ENCODE measurements at regions not wholly inside any gene's neighbourhood (a gene's known extent, or its start where the extent isn't known, plus 50 kb on each side); places are given as distances from the start of the nearest gene placed in this dataset.
A peak's percentile ranks its signal among the peaks of the same experiment; 100 is the strongest.

DNA sequence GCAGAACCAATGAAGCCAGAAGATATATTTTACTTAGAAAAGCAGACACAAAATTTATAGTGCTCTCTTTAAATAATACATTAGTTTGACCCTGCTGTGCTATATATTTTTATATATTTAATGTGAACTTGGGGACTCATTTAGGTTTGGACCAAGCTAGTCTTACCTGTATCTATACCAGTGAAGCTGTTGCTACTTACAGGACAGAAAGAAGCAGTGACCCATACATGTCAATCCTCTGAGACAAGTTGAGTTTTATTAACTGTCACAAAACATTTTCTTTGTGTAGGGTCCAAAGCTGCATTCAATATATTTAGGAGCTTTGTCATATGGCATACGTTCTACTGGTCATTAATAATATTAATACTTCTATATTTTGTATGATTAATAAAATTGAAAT is 327.7 kb upstream of the NUDT12 start:
- no peak for DNase-seq

DNA sequence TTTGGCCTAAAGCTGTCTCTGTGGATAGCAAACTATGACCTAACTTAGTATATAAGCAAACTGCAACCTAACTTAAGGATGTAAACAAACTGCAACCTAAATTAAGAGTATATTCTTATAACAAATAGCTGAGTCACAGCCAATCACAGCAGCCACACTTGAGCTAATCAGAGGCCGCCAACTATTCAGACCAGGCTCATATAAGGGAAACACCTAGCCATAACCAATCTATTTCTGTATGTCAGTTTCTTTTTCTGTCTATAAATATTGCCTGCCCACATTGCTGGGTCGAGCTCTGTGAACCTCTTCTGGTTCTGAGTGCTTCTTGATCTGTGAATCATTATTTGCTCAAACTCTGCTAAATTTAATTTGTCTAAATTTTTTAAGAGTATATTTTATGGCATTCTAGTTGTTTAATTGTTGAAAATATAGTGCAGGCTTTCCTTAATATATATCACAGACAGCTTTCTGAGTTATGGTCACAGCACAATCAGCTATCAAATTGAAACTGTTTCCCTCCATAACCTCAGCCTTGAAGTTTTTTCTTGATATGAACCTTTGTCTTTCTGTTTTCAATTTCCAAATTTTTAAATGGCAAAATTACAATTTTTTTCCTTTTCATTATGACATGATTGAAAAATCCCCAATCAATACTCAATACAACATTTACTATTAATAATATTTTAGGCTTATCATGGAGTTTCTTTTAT is 327.1 kb upstream of the NUDT12 start:
- WGBS (ENCODE audit: low lambda C conversion rate) = 68% methylated on average over 2 of the region's 2 CpGs
- Histone ChIP-seq H3K4me3 (ENCODE audit: low read depth in 2 of 2, low read length in 1 of 2) (no peak overlapping the region), H3K4me2 (no peak overlapping the region), H3K27me3 (ENCODE audit: insufficient read depth) (no peaks in the 10 kb centered on the region), H3K9me2 (no peaks in the 10 kb centered on the region), H3K27ac (ENCODE audit: low read depth in 2 of 2, low read length in 1 of 2) (peak overlapping the region in 1 of 2 experiments; percentile 11; a peak in 1 of 4 replicates), H4K20me1 (ENCODE audit: insufficient read depth) (no peaks in the 10 kb centered on the region), H3F3A (replicated peaks; ENCODE audit: insufficient read depth) (peaks cover 5% of the 10 kb centered on the region), H3K4me1 (ENCODE audit: control insufficient read depth in 1 of 2, insufficient read depth in 2 of 2, low read depth in 1 of 2, low read length in 1 of 2) (no peaks in the 10 kb centered on the region; a peak in 1 of 4 replicates), H3K9ac (no peak overlapping the region), H3K9me3 (no peaks in the 10 kb centered on the region), H3K79me2 (ENCODE audit: insufficient read depth) (no peaks in the 10 kb centered on the region), H2AFZ (ENCODE audit: low read depth) (peak overlapping the region; percentile 59), H3K36me3 (replicated peaks in 1 of 2; ENCODE audit: control insufficient read depth in 1 of 2, insufficient read depth in 2 of 2, low read length in 1 of 2) (no peaks in the 10 kb centered on the region)
- no peak for DNase-seq
- no peak for TF ChIP-seq ELF1 (IDR thresholded peaks at IDR 0.05)
- no peak for TF ChIP-seq YY1 (IDR thresholded peaks at IDR 0.05; ENCODE audit: low read depth)
- ChIA-PET CTCF (interaction anchor here (0.7 kb wide), 1 partner anchor 81 kb away, joined by 3 read pairs; no protein-coding TSS in a partner anchor), POLR2A (no interaction called here)

More for the DNA sequence above, 327.7 kb upstream of the NUDT12 start:
- ChIA-PET CTCF (no interaction called here), POLR2A (no interaction called here)
- Histone ChIP-seq H3K36me3 (replicated peaks in 1 of 2; ENCODE audit: control insufficient read depth in 1 of 2, insufficient read depth in 2 of 2, low read length in 1 of 2) (no peaks in the 10 kb centered on the region), H3K4me1 (ENCODE audit: control insufficient read depth in 1 of 2, insufficient read depth in 2 of 2, low read depth in 1 of 2, low read length in 1 of 2) (peaks cover 0 to 3% of the 10 kb centered on the region in 2 experiments; a peak in 2 of 4 replicates), H3F3A (replicated peaks; ENCODE audit: insufficient read depth) (peaks cover 5% of the 10 kb centered on the region), H3K27me3 (ENCODE audit: insufficient read depth) (no peaks in the 10 kb centered on the region), H3K79me2 (ENCODE audit: insufficient read depth) (no peaks in the 10 kb centered on the region), H3K9me2 (no peaks in the 10 kb centered on the region), H4K20me1 (ENCODE audit: insufficient read depth) (no peaks in the 10 kb centered on the region), H2AFZ (ENCODE audit: low read depth) (no peak overlapping the region; the same call in 1 of the 2 replicates), H3K27ac (ENCODE audit: low read depth in 2 of 2, low read length in 1 of 2) (no peak overlapping the region), H3K4me3 (ENCODE audit: low read depth in 2 of 2, low read length in 1 of 2) (no peak overlapping the region), H3K9ac (no peak overlapping the region), H3K4me2 (no peak overlapping the region), H3K9me3 (no peaks in the 10 kb centered on the region)
- TF ChIP-seq, protein P1, sequence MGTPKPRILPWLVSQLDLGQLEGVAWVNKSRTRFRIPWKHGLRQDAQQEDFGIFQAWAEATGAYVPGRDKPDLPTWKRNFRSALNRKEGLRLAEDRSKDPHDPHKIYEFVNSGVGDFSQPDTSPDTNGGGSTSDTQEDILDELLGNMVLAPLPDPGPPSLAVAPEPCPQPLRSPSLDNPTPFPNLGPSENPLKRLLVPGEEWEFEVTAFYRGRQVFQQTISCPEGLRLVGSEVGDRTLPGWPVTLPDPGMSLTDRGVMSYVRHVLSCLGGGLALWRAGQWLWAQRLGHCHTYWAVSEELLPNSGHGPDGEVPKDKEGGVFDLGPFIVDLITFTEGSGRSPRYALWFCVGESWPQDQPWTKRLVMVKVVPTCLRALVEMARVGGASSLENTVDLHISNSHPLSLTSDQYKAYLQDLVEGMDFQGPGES (IDR thresholded peaks at IDR 0.05; ENCODE audit: low read depth, low read length) = no peak
- TF ChIP-seq RFX5 (IDR thresholded peaks at IDR 0.05; ENCODE audit: low read length) (no peak), MEF2A (IDR thresholded peaks at IDR 0.05; ENCODE audit: borderline replicate concordance, low read depth) (no peak)
- 71% methylated on average over 1 of the region's 1 CpG for WGBS (ENCODE audit: low lambda C conversion rate)

- H3K4me1 ChIP-seq (ENCODE audit: control insufficient read depth in 1 of 2, insufficient read depth in 2 of 2, low read depth in 1 of 2, low read length in 1 of 2) = no peaks in the 10 kb centered on the region; a peak in 1 of 4 replicates
- no peak overlapping the region for H3K27ac ChIP-seq (ENCODE audit: low read depth in 2 of 2, low read length in 1 of 2)
- no peaks in the 10 kb centered on the region for H4K20me1 ChIP-seq (ENCODE audit: insufficient read depth)
- no peaks in the 10 kb centered on the region for H3K36me3 ChIP-seq (replicated peaks in 1 of 2; ENCODE audit: control insufficient read depth in 1 of 2, insufficient read depth in 2 of 2, low read length in 1 of 2)
- no peak overlapping the region for H3K9ac ChIP-seq
- no peaks in the 10 kb centered on the region for H3K9me2 ChIP-seq
- WGBS (ENCODE audit: low lambda C conversion rate) = 70% methylated on average over 3 of the region's 3 CpGs
- H2AFZ ChIP-seq (ENCODE audit: low read depth) = no peak overlapping the region
- H3F3A ChIP-seq (replicated peaks; ENCODE audit: insufficient read depth) = peaks cover 5% of the 10 kb centered on the region
- no peaks in the 10 kb centered on the region for H3K27me3 ChIP-seq (ENCODE audit: insufficient read depth)
- ChIA-PET CTCF (interaction anchor here (1.0 kb wide), 1 partner anchor 14 kb away, joined by 3 read pairs; no protein-coding TSS in a partner anchor), POLR2A (no interaction called here)
- H3K79me2 ChIP-seq (ENCODE audit: insufficient read depth) = no peaks in the 10 kb centered on the region
- no peak for DNase-seq
- H3K9me3 ChIP-seq = no peaks in the 10 kb centered on the region
- H3K4me3 ChIP-seq (ENCODE audit: low read depth in 2 of 2, low read length in 1 of 2) = no peak overlapping the region
- no peak overlapping the region for H3K4me2 ChIP-seq
- TF ChIP-seq GATA2 (CRISPR knock-in tag; IDR thresholded peaks at IDR 0.05) (no peak), USF2 (IDR thresholded peaks at IDR 0.05; ENCODE audit: borderline replicate concordance, low read depth, low read length) (no peak), REST (IDR thresholded peaks at IDR 0.05; ENCODE audit: low read depth, low read length) (no peak), RXRA (IDR thresholded peaks at IDR 0.05; ENCODE audit: borderline replicate concordance, low read depth) (no peak), MXI1 (IDR thresholded peaks at IDR 0.05; ENCODE audit: low read depth, low read length) (no peak), SIN3A (IDR thresholded peaks at IDR 0.05; ENCODE audit: borderline replicate concordance, low read depth, low read length) (no peak), CHD2 (IDR thresholded peaks at IDR 0.05; ENCODE audit: low read length, partially characterized antibody) (no peak)
- TF ChIP-seq, protein P2, sequence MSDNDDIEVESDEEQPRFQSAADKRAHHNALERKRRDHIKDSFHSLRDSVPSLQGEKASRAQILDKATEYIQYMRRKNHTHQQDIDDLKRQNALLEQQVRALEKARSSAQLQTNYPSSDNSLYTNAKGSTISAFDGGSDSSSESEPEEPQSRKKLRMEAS (IDR thresholded peaks at IDR 0.05; ENCODE audit: low read depth) = no peak
- TF ChIP-seq, protein P3, sequence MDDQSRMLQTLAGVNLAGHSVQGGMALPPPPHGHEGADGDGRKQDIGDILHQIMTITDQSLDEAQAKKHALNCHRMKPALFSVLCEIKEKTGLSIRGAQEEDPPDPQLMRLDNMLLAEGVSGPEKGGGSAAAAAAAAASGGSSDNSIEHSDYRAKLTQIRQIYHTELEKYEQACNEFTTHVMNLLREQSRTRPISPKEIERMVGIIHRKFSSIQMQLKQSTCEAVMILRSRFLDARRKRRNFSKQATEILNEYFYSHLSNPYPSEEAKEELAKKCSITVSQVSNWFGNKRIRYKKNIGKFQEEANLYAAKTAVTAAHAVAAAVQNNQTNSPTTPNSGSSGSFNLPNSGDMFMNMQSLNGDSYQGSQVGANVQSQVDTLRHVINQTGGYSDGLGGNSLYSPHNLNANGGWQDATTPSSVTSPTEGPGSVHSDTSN (IDR thresholded peaks at IDR 0.05) = no peak
Measured at GRCh38 chr5:103886826-103887225, 324.2 kb upstream of the NUDT12 start.
